ENCODE measurements at regions not wholly inside any gene's neighbourhood (a gene's known extent, or its start where the extent isn't known, plus 50 kb on each side); places are given as distances from the start of the nearest gene placed in this dataset.

DNA sequence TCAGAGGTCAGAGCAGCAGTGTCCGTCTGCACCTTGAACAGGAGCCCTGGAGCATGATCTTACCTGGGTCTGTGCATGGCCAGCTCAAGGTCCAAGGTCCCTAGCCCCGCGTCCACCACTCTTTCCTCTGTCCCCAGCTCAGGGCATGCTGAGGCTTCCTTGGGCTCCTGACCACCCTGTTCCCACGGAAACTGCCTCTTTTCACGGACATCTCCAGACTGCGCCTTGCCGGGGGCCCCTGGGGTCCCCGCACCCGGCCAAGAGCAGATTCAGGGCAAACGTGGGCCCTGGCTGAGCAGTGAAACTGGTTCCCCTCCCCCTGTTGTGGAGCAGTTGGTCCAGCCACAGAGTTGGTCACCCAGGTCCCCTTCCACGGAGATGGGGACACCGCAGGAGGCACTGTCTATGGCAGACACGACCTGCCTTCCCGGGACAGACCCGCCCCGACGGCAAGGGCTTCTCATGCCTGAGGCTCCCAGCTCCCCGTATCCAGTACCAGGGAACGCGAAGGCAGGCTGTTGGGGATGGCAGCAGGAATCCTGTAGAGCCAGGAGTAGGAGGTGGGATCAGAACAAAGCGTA, 217.4 kb upstream of the PPP2R2D start:
- TF ChIP-seq, protein P1, sequence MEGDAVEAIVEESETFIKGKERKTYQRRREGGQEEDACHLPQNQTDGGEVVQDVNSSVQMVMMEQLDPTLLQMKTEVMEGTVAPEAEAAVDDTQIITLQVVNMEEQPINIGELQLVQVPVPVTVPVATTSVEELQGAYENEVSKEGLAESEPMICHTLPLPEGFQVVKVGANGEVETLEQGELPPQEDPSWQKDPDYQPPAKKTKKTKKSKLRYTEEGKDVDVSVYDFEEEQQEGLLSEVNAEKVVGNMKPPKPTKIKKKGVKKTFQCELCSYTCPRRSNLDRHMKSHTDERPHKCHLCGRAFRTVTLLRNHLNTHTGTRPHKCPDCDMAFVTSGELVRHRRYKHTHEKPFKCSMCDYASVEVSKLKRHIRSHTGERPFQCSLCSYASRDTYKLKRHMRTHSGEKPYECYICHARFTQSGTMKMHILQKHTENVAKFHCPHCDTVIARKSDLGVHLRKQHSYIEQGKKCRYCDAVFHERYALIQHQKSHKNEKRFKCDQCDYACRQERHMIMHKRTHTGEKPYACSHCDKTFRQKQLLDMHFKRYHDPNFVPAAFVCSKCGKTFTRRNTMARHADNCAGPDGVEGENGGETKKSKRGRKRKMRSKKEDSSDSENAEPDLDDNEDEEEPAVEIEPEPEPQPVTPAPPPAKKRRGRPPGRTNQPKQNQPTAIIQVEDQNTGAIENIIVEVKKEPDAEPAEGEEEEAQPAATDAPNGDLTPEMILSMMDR (IDR thresholded peaks at IDR 0.05): no peak
- no peak for TF ChIP-seq POLR2A (IDR thresholded peaks at IDR 0.05)

All from thyroid gland (tissue), 4 donors.